ENCODE measurements at regions not wholly inside any gene's neighbourhood (a gene's known extent, or its start where the extent isn't known, plus 50 kb on each side); places are given as distances from the start of the nearest gene placed in this dataset.

- Histone ChIP-seq H3K4me3 (ENCODE audit: low read length) (no peak overlapping the region), H3K27me3 (ENCODE audit: control insufficient read depth, insufficient read depth, low read length) (no peaks in the 10 kb centered on the region), H3K4me1 (ENCODE audit: control insufficient read depth, insufficient read depth, low read length) (no peaks in the 10 kb centered on the region), H3K9ac (ENCODE audit: low read depth, low read length) (no peak overlapping the region), H3K9me3 (replicated peaks; ENCODE audit: low read length) (no peaks in the 10 kb centered on the region), H3K36me3 (ENCODE audit: insufficient read depth, low read length) (no peaks in the 10 kb centered on the region), H3K4me2 (ENCODE audit: low read length) (no peak overlapping the region)
These were observed 291.7 kb upstream of the UGT8 start for GRCh38 chr4:114306946-114307345.

DNA sequence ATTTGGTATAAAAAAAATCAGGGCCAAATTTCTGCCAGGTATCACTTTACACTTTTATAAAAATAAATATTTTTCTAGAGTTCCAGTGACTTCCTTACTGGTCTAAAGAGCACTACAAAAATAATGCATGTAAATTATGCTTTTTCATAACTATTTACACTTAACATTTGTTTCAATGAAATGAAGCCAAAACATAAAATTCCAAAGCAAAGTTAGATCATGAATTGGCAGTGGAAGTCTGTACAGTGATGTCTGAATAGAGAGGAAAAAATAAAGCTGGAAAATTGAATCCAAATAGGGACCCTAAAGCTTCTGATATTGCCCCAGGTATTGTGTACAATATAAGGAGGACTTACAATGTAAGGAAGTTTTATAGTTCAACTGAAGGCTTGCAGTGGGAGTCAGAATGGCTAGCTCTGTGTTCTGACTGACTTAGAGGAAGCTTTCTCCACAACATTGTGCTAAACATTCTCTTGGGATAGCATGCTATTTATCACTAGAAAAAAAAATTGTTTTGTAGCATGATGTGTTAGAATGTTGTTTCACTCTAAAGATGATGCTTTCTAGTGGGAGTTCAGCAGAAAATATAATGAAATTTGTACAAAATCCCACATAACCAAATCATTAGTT, 288.2 kb upstream of the UGT8 start:
- no peak overlapping the region for H3K9ac ChIP-seq (ENCODE audit: low read depth, low read length)
- H3K4me1 ChIP-seq (ENCODE audit: control insufficient read depth, insufficient read depth, low read length), result no peaks in the 10 kb centered on the region
- H3K4me2 ChIP-seq (ENCODE audit: low read length), result no peak overlapping the region
- H3K36me3 ChIP-seq (ENCODE audit: insufficient read depth, low read length), result no peaks in the 10 kb centered on the region
- H3K4me3 ChIP-seq (ENCODE audit: low read length), result no peak overlapping the region
- no peaks in the 10 kb centered on the region for H3K9me3 ChIP-seq (replicated peaks; ENCODE audit: low read length)
- H3K27me3 ChIP-seq (ENCODE audit: control insufficient read depth, insufficient read depth, low read length), result no peaks in the 10 kb centered on the region

- no peak overlapping the region for H3K4me3 ChIP-seq (ENCODE audit: low read length)
- H3K27me3 ChIP-seq (ENCODE audit: control insufficient read depth, insufficient read depth, low read length), result no peaks in the 10 kb centered on the region
- no peaks in the 10 kb centered on the region for H3K36me3 ChIP-seq (ENCODE audit: insufficient read depth, low read length)
- H3K9me3 ChIP-seq (replicated peaks; ENCODE audit: low read length), result no peaks in the 10 kb centered on the region
- H3K4me2 ChIP-seq (ENCODE audit: low read length), result no peak overlapping the region
- H3K9ac ChIP-seq (ENCODE audit: low read depth, low read length), result no peak overlapping the region
- no peaks in the 10 kb centered on the region for H3K4me1 ChIP-seq (ENCODE audit: control insufficient read depth, insufficient read depth, low read length)
These were observed 286.8 kb upstream of the UGT8 start for GRCh38 chr4:114311787-114312186.

- H3K9me3 ChIP-seq (replicated peaks; ENCODE audit: low read length), result no peaks in the 10 kb centered on the region
These were observed 286.3 kb upstream of the UGT8 start for GRCh38 chr4:114312338-114312737.

DNA sequence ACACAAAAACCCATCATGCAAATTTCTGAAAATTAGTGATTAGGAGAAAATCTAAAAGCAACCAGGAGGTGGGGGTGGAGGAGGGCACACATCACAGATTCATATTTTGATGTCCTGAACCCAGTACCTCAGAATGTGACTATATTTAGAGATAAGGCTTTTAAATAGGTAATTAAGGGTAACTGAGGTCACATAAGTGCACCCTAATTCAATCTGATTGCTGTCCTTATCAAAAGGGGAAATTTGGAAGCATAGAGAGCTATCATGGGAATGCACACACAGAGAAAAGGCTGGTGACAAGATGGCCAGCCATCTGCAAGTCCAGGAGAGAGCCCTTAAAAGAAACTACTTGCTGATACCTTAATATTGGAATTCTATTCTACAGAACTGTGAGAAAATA, 281.8 kb upstream of the UGT8 start:
- H3K9ac ChIP-seq (ENCODE audit: low read depth, low read length), result no peak overlapping the region
- no peak overlapping the region for H3K4me3 ChIP-seq (ENCODE audit: low read length)
- H3K27me3 ChIP-seq (ENCODE audit: control insufficient read depth, insufficient read depth, low read length), result no peaks in the 10 kb centered on the region
- H3K9me3 ChIP-seq (replicated peaks; ENCODE audit: low read length), result no peaks in the 10 kb centered on the region
- H3K4me1 ChIP-seq (ENCODE audit: control insufficient read depth, insufficient read depth, low read length), result no peaks in the 10 kb centered on the region
- no peaks in the 10 kb centered on the region for H3K36me3 ChIP-seq (ENCODE audit: insufficient read depth, low read length)
- no peak overlapping the region for H3K4me2 ChIP-seq (ENCODE audit: low read length)

More at GRCh38 chr4:114312338-114312737, 286.3 kb upstream of the UGT8 start:
- no peak overlapping the region for H3K9ac ChIP-seq (ENCODE audit: low read depth, low read length)
- H3K4me3 ChIP-seq (ENCODE audit: low read length), result no peak overlapping the region
- no peaks in the 10 kb centered on the region for H3K27me3 ChIP-seq (ENCODE audit: control insufficient read depth, insufficient read depth, low read length)
- no peaks in the 10 kb centered on the region for H3K4me1 ChIP-seq (ENCODE audit: control insufficient read depth, insufficient read depth, low read length)
- H3K4me2 ChIP-seq (ENCODE audit: low read length), result no peak overlapping the region
- no peaks in the 10 kb centered on the region for H3K36me3 ChIP-seq (ENCODE audit: insufficient read depth, low read length)

DNA sequence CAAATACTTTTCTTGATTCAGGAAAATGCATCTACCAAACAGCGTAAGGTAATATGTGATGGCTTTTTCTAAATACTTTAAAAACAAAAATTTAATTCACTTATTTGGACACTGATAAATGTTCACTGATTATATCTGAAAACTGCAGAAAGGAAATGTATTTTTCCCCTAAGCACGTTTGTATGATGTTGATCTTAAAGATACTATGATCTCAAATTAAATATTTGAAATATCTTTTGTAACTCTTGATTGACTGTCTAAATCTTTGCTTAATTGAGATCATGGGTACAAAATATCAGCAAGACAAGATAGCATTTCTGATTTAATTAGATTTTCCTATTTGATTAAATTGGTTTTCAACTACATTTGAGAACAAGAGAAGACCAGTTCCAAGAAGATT, 281.0 kb upstream of the UGT8 start:
- Histone ChIP-seq H3K4me3 (ENCODE audit: low read length) (no peak overlapping the region), H3K27me3 (ENCODE audit: control insufficient read depth, insufficient read depth, low read length) (no peaks in the 10 kb centered on the region), H3K9me3 (replicated peaks; ENCODE audit: low read length) (no peaks in the 10 kb centered on the region), H3K36me3 (ENCODE audit: insufficient read depth, low read length) (no peaks in the 10 kb centered on the region), H3K4me2 (ENCODE audit: low read length) (no peak overlapping the region), H3K4me1 (ENCODE audit: control insufficient read depth, insufficient read depth, low read length) (no peaks in the 10 kb centered on the region), H3K9ac (ENCODE audit: low read depth, low read length) (no peak overlapping the region)

DNA sequence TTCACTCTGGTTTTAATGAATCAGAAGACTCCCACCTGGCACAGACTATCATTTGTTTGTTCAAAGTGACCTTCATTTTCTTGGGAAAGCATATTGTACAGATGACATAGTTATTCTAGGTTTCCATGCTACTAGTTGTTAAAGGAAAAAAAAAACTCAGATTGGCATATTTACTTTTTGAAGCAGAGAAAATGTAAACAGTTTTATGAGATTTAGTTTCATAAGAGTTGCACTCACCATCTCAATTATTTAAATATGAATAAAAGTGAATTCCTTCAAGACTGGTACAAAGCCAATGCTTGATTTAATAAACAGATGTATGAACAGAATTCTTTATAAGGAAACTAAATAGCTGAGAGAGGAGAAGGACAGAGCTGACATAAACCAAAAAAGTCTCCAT, 280.3 kb upstream of the UGT8 start:
- no peak overlapping the region for H3K9ac ChIP-seq (ENCODE audit: low read depth, low read length)
- H3K9me3 ChIP-seq (replicated peaks; ENCODE audit: low read length), result no peaks in the 10 kb centered on the region
- no peaks in the 10 kb centered on the region for H3K36me3 ChIP-seq (ENCODE audit: insufficient read depth, low read length)
- no peaks in the 10 kb centered on the region for H3K27me3 ChIP-seq (ENCODE audit: control insufficient read depth, insufficient read depth, low read length)
- no peaks in the 10 kb centered on the region for H3K4me1 ChIP-seq (ENCODE audit: control insufficient read depth, insufficient read depth, low read length)
- H3K4me2 ChIP-seq (ENCODE audit: low read length), result no peak overlapping the region
- no peak overlapping the region for H3K4me3 ChIP-seq (ENCODE audit: low read length)

GRCh38 chr4:114320126-114320525, 278.5 kb upstream of the UGT8 start:
- Histone ChIP-seq H3K4me3 (ENCODE audit: low read length) (no peak overlapping the region), H3K9me3 (replicated peaks; ENCODE audit: low read length) (no peaks in the 10 kb centered on the region), H3K4me1 (ENCODE audit: control insufficient read depth, insufficient read depth, low read length) (no peaks in the 10 kb centered on the region), H3K9ac (ENCODE audit: low read depth, low read length) (no peak overlapping the region), H3K4me2 (ENCODE audit: low read length) (no peak overlapping the region), H3K27me3 (ENCODE audit: control insufficient read depth, insufficient read depth, low read length) (no peaks in the 10 kb centered on the region), H3K36me3 (ENCODE audit: insufficient read depth, low read length) (no peaks in the 10 kb centered on the region)

GRCh38 chr4:114321366-114321765, 277.2 kb upstream of the UGT8 start:
- Histone ChIP-seq H3K36me3 (ENCODE audit: insufficient read depth, low read length) (no peaks in the 10 kb centered on the region), H3K4me3 (ENCODE audit: low read length) (no peak overlapping the region), H3K4me2 (ENCODE audit: low read length) (no peak overlapping the region), H3K9ac (ENCODE audit: low read depth, low read length) (no peak overlapping the region), H3K9me3 (replicated peaks; ENCODE audit: low read length) (no peaks in the 10 kb centered on the region), H3K27me3 (ENCODE audit: control insufficient read depth, insufficient read depth, low read length) (no peaks in the 10 kb centered on the region), H3K4me1 (ENCODE audit: control insufficient read depth, insufficient read depth, low read length) (no peaks in the 10 kb centered on the region)

DNA sequence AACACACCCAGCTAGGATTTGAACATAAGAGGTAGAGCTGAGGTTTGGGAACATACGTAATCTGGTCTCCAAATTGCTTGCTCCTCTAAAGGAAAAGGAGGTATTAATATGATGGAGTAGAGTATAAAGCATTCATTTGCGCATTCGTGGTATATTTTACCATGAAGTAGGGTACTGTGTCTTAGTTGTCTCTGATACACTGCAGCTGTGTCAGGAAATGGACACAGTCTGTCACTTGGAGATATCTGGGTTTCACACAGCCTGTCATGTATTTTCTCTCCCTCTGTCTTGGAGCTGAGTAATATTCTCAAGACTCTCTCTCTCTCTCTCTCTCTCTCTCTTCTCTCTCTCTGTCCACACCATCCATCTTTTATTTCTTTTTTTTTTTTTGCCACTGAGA, 274.8 kb upstream of the UGT8 start:
- no peaks in the 10 kb centered on the region for H3K9me3 ChIP-seq (replicated peaks; ENCODE audit: low read length)
- no peak overlapping the region for H3K9ac ChIP-seq (ENCODE audit: low read depth, low read length)
- H3K4me1 ChIP-seq (ENCODE audit: control insufficient read depth, insufficient read depth, low read length), result peaks cover 3% of the 10 kb centered on the region
- no peak overlapping the region for H3K4me3 ChIP-seq (ENCODE audit: low read length)
- H3K36me3 ChIP-seq (ENCODE audit: insufficient read depth, low read length), result no peaks in the 10 kb centered on the region
- H3K4me2 ChIP-seq (ENCODE audit: low read length), result no peak overlapping the region
- no peaks in the 10 kb centered on the region for H3K27me3 ChIP-seq (ENCODE audit: control insufficient read depth, insufficient read depth, low read length)

GRCh38 chr4:114326358-114326757, 272.2 kb upstream of the UGT8 start:
- Histone ChIP-seq H3K36me3 (ENCODE audit: insufficient read depth, low read length) (no peaks in the 10 kb centered on the region), H3K4me2 (ENCODE audit: low read length) (no peak overlapping the region)

DNA sequence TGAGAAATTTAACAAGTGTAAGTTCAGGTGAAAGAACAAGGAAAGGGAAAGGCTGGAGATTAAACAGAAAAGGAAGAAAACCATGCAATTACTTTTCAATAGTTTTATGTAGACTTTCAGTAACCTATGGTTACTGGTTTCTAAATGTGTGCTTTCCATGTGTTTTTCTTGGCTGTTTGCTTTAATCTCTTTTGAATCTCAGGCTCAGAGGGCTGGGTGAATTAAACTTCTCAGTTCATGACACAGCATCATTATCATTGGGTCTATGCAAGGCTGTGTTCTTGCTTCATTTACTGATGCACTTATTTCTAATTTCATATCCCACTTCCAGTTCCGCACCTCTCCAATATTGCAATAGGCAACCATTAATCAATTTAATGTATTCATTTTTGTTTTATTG, 266.5 kb upstream of the UGT8 start:
- Histone ChIP-seq H3K4me3 (ENCODE audit: low read length) (no peak overlapping the region), H3K4me1 (ENCODE audit: control insufficient read depth, insufficient read depth, low read length) (no peaks in the 10 kb centered on the region), H3K27me3 (ENCODE audit: control insufficient read depth, insufficient read depth, low read length) (no peaks in the 10 kb centered on the region), H3K9ac (ENCODE audit: low read depth, low read length) (no peak overlapping the region), H3K4me2 (ENCODE audit: low read length) (no peak overlapping the region), H3K9me3 (replicated peaks; ENCODE audit: low read length) (no peaks in the 10 kb centered on the region), H3K36me3 (ENCODE audit: insufficient read depth, low read length) (no peaks in the 10 kb centered on the region)

More at GRCh38 chr4:114326358-114326757, 272.2 kb upstream of the UGT8 start:
- Histone ChIP-seq H3K9ac (ENCODE audit: low read depth, low read length) (no peak overlapping the region), H3K27me3 (ENCODE audit: control insufficient read depth, insufficient read depth, low read length) (no peaks in the 10 kb centered on the region), H3K9me3 (replicated peaks; ENCODE audit: low read length) (no peaks in the 10 kb centered on the region), H3K4me3 (ENCODE audit: low read length) (no peak overlapping the region), H3K4me1 (ENCODE audit: control insufficient read depth, insufficient read depth, low read length) (peaks cover 3% of the 10 kb centered on the region)

Measured in skeletal muscle satellite cell (primary cell).